Stimulated activated CD8-positive, alpha-beta memory T cell treated with anti-CD3 and anti-CD28 coated beads, Interleukin-7, amount 100 ng/mL, for 4 hours (primary cell): ENCODE measurements at regions not wholly inside any gene's neighbourhood (a gene's known extent, or its start where the extent isn't known, plus 50 kb on each side); places are given as distances from the start of the nearest gene placed in this dataset.

Experiments
- DNase-seq, 2 donors: peaks; one replicate each; pipeline ENCODE4 v3.0.0-alpha.2; 2020; ENCODE audit warnings: low read depth in 2 of 2

DNA sequence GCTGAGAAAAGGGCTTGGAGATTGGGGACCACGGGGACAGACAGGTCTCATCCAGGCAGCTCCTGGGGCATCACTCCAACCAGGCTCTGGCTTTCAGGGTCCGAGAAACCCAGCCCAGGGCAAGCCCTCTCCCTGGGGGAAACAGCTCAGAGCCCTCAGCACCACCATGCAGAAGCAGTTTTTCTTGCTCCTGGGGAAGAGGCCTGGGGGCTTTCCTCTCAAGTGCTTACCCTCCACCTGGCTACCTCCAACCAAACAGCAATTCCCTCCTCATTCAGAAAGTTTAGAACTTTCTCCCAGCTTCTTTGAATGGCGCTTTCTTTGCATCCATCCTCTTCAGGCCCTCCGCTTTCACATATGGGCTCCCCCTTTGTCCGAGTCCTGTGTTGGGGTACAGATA is 110.4 kb upstream of the PHACTR3 start:
- no peak for DNase-seq

DNA sequence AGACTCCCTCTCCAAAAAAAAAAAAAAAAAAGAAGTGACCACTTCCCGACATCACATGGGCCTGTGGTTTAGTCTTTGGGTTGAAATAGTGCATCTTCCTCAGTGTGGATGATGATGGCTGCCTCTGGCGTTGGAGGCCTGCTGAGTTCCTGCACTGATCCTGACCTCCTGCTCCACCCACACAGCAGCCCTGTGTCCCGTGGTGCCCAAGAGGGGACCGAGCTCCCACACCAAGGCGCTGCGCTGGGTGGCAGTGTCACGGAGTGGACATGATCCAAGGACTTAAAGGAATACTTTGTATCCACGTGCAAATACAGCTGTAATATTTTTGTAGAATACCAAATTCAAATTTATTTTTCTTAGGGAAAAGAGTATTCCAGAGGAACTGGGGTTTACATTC is 109.2 kb upstream of the PHACTR3 start:
- no peak for DNase-seq

DNA sequence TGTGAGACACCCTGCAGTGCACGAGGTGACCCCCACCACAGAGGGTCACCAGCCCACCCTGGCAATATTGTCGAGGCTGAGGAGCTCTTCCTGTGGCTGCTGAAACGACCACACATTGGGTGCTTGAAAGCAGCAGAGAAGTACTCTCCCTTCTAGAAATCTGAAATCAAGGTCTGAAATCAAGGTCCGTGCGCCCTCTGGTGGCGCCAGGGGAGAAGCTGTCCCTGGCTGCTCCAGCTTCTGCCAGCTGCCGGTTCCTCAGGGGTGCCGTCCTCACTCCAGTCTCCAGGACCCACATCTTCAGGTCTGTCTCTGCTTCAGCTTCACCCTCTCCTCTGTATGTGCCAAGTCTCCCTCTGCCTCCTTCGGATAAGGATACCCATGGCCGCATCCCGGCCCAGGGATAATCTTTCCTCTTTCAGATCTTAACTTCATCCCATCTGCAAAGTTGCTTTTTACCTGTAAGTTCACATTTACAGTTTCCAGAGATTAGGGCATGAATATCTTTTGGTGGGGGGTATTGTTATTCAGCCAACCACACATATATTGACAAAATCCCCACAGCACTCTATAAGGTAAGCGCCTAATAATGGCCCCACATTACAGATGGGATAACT is 108.3 kb upstream of the PHACTR3 start:
- peak; percentile 16 to 38 for DNase-seq

DNA sequence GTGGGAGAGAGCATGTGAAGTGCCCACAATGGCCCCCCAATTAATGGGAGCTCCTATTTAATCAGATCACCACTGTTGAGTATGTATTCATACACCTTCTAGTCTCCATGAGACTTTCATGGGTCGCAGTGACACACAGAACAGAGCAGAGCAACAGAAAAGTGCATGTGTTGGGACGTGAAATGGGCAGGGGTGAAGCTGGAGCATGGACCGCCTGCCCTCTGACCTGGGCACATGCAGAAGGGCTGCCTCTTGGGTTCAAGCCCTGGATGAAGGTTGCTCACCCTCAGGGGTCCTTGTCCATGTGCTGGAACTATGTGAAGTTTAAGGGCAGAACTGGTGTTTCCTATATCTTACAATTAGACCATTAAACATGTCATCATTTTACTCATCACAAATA is 106.0 kb upstream of the PHACTR3 start:
- no peak for DNase-seq

DNA sequence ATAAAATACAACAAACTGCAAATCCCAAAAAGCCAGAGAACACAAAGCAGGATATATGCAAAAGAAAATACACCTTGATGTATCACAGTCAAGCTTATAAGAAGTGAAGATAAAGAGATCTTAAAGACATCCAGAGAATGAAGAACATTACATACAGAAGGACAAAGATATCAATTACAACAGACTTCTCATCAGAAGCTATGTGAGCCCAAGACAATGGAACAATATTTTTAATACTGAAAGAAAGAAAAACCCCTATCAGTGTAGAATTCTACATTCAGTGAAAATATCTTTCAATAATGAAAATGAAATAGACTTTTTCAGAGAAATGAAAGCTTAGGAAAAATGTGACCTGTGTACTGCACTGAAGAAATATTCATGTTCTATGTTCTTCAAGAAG is 104.5 kb upstream of the PHACTR3 start:
- DNase-seq, result no peak

DNA sequence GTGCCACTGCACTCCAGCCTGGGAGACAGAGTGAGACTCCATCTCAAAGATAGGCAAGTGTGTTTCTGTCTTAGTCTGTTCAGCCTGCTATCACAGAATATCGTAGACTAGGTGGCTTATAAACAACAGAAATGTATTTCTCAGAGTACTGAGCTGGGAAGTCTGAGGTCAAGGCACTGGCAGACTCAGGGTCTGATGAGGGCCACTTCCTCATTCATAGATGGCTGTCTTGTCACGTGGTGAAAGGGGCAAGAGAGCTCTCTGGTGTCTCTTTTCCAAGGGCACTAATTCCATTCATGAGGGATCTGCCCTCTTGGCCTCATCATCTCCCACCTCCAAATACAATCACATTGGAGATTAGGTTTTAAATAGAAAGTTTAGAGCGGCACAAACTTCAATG is 95.6 kb upstream of the PHACTR3 start:
- DNase-seq, result no peak

DNA sequence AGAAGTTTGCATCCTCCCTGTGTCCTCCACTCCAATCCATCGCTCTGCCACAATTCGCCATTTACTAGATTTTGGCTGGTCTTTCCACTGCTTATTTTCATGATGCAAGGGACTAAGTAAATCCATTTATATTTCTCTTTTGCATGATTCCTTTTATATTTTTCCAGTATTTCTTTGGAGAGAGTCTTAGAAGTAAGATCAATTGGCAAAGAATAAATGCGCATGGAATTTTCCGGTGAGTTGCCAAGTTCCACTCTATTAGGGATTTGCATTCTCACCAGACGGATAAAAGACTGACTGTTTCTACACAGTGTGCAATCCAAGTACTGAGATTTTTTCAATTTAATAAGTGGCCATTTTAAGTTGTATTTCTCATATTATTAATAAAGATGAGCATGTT is 91.7 kb upstream of the PHACTR3 start:
- no peak for DNase-seq

DNA sequence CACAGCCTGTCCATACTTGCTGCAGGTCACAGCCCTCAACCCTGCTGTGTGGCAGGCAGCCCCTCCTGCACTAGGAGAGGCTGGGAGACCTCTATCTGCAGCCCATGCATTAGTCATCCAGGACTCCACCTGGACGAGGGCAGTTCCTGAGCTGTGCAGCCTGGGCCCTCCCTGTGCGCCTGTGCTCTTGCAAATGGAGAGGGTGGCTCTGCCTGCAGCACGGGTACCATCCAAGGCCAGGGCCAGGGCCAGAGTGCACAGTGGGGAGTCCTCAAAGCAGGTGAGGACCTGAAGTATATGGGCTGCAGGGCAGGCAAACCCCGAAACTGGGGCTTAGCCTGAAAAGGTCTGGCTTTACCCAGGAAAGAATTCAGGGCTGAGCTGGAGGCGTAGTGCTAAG is 89.8 kb upstream of the PHACTR3 start:
- DNase-seq, result no peak

DNA sequence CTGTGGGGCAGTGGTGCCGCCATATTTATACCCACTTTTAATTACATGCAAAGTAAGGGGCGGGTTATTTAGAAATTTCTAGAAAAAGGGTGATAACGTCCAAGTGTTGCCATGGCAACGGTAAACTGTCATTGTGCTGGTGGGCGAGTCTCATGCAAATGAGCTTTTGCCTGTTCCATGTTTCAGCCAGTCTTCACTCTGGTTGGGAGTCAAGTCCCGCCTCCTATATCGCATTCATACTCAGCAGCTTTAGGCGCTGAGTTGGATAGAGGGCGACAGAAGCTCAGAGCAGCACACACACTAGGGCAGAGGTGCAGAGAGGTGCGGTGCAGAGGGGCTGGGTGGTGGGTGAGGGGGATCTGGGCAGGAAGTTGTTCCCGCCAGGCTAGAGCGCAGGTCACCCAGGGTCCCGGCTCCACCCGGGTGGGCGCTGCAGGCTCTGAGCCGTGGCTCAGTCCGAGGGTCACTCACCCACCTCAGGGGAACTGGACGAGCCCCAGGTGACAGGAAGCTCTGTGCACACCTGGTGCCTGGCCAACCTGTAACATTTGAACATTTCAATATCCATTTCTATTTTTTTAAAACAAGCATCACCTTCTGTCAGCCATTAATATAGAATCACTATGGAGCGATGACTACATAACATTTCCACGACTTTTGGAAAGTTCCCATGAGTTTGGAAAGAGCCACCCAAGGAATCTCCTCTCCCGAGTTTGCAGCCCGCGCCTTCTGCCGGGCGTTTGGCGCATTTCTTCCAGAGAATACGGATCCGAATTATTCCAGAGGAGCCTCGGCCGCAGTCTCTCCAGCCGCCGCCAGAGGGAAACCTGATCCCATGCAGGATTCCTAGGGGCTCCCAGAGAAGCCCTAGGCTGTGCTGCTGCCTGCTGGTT is 89.1 kb upstream of the PHACTR3 start:
- no peak for DNase-seq

DNA sequence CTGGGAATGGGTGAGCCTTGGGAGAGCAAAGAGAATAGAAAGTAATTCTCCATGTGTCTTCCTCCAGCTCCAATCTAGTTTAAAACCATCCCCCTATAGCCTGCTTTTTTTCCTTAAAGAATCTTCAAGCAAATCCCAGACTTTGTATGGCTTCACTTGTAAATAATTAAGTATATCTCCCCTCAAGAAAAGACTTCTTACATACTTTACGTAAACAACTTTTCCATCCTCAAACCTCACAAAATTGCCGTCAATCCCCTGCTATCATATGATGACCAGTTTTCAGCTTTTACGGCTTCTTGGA is 88.5 kb upstream of the PHACTR3 start:
- DNase-seq, result no peak

DNA sequence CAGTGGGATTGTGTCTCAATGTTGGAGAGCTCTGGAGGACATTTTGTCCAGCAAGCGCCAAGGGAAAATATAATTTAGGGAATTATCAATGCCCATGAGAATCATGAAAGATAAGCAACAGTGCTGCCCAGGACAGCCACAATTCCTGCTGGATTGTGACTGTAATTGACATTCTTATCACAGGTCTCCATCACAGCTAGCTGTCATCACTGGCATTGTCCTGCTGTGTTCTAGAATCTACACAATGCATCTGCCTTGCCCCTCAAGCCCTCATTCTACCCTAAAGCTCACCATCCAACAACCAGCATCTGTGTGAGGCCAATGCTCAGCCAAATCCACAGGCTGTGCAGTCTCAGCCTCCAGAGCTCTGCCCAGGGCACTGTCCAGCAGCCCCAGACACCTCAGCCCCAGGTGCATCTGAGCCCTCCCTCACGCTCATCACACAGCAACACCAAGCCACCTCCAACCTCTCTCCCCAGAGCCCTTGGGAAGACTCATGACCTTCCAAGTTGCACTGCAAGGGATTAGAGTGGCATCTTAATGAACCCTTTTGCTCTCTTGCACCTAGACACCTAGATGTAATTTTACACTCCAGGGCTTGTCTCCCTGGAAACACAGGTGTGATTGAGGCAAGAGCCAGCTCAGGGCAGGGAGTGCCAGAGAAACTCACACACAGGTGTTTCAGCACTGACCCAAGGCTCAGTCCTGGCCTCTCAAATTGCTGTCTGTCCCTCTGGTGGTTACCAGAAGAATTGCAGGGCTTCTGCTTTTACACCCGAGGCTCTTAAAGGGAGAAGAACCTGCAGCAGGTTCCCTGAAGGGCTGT is 85.2 kb upstream of the PHACTR3 start:
- DNase-seq, result peak in 1 of 2 donors; percentile 12

DNA sequence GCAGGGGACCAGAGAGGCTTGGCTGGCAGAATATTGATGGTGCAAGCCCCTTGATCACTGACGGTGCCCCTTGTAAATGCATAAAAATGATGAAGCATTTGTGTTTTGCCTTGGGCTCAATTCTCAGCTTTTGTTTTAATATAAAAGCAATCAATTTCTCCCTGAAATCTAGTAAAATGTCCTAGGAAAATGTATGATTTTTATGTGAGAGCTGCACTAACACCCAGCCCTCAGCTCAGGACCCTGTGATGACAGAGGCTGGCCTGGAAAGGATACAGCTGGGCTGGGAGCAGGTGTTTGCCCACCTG is 84.7 kb upstream of the PHACTR3 start:
- DNase-seq, result no peak

DNA sequence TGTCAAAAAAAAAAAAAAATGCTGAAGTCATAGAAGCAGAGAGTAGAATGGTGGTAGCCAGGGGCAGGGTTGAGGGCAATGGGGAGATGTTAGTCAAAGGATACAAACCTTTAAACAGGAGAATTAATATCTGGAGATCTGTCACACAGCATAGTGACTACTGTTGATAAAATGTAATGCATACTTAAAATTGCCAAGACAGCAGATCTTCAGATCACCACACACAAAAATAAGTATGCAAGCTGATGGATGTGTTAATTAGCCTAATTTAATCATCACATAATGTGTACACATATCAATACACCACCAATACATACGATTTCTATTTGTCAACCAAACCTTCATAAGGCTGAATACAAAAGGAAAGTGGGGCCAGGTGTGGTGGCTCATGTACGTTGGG is 83.5 kb upstream of the PHACTR3 start:
- no peak for DNase-seq

DNA sequence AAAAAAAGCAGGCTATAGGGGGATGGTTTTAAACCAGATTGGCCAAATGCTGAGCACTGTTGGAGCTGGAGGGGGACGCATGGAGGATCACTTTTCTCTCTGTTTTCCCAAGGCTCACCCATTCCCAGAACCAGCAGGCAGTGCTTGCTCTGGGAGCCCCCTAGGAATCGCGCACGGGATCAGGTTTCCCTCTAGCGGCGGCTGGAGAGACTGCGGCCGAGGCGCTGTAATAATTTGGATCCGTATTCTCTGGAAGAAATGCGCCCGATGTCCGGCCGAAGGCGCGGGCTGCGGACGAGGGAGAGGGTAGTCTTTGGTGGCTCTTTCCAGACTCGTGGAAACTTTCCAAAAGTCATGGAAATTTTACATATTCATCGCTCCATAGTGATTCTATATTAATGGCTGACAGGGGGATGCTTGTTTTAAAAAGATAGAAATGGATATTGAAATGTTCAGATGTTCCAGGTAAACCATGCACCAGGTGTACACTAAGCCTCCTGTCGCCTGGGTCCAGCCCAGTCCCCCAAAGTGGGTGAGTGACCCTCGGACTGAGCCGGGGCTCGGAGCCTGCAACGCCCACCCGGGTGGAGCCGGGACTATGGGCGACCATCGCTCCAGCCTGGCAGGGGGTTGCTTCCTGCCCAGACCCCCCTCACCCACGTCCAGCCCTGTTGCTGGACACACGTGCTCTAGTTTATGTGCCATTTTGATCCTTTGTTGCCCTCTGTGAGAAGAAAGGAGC is 78.7 kb upstream of the PHACTR3 start:
- no peak for DNase-seq

DNA sequence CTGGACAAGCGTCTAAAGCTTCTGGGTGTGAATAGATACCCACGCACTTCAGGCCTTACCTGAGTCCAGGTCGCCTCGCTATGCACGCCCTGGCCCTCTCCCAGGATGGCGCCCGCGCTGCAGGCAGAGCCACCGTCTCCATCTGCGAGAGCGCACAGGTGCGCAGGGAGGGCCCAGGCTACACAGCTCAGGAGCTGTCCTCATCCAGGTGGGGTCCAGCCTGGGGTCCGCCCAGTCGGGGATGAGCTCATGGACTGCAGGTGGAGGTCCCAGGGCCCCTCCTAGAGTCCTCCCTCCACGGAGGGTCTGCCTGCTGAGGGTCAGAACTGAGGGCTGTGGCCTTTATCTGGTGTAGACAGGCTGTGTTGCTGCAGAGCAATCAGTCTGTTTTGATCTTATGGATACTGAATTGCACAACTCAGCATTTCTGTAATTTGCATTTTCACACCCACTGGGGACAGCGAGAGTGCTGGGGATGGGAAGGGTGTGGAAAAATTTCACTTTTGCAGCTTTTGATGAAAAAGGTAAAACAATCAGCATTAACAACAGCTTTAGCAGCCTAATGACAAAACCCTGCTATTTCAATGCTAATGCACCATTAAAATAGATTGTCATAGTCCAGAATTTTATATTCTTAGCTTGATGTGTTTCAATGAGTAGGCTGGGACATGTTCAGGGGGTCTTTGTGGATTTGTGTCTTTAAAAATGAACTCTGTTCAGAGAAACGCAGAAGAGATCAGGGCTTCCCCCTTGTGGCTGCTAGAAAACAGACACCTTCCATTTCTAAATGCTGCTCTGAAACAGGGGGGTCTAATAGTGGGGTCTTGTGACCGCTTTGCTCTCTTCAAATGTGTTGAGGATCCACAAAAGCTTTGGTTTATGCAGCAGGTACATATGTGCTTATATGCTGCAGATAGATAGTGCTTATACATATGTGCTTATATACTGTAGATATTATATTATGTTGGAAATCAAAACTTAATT is 77.8 kb upstream of the PHACTR3 start:
- DNase-seq, result no peak

DNA sequence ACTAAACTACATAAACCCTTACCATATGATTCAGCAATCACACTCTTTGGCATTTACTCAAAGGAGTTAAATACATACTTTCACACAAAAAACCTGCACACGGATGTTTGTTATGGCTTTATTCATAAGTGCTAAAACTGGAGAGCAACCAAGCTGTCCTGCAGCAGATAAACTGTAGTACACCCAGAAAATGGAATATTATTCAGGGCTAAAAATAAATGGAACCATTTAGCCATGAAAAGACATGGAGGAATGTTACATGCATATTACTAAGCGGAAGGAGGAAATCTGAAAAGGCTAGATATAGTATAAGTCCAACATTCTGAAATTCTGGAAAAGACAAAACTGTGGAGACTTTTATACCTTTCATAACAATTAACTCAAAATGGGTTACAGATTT is 73.6 kb upstream of the PHACTR3 start:
- DNase-seq, result no peak

DNA sequence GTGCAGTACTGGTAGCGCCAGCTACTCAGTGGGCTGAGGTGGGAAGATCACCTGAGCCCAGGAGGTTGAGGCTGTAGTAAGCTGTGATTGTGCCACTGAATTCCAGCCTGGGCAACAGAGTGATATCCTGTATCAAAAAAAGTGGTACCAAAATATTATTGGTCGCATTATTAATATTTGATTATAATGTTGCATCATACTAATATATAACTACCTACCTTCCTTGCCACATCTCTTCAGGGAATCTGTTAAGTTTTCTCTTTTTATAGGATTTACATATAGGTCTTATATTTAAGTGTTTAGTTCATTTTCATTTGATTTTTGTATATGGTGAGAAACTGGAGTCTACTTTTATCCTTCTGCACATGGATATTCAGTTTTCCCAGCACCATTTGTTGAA is 66.3 kb upstream of the PHACTR3 start:
- no peak for DNase-seq

DNA sequence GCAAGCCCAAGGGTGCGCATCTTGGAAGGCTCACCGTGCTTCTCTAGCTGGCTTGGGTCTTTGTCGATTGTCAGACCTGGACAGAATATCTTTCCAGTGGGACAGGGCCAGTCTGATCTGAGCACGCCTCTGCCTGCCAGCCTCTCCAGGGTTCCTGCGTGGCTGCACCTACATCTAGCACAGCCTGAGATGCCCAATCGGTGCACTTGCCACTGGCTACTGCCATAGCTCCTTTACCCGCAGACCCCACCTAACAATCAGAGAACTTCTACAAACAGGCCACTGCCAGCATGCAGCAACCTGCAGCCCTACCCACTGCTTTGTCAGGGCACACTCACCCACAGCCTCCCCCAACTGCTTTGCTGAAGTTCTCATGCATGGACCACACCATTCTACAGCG is 56.7 kb upstream of the PHACTR3 start:
- DNase-seq, result no peak
